SU-DHL-6 (cell line): ENCODE measurements at regions not wholly inside any gene's neighbourhood (a gene's known extent, or its start where the extent isn't known, plus 50 kb on each side); places are given as distances from the start of the nearest gene placed in this dataset.

Experiments used
- H2AFZ ChIP-seq: fragments of 200-600 bp; sonication (generic); 2 replicates; pipeline ENCODE4 v1.6.1; 2014; ENCODE audit warnings: low read depth, mild to moderate bottlenecking, moderate library complexity, mixed read lengths, antibody characterized with exemption, low read length; ENCODE audit not compliant: severe bottlenecking
- H3F3A ChIP-seq: fragments of 200-600 bp; shearing (Covaris generic); 2 replicates; pipeline ENCODE4 v1.6.0; 2016; ENCODE audit warnings: antibody characterized with exemption, mild to moderate bottlenecking; ENCODE audit not compliant: insufficient read depth
- H3K27ac ChIP-seq: fragments of 200-600 bp; sonication (generic); 2 replicates; pipeline ENCODE4 v1.5.1; 2016; ENCODE audit warnings: low read depth, mild to moderate bottlenecking, low read length, moderate library complexity, mixed read lengths
- H3K27me3 ChIP-seq: fragments of 200-600 bp; sonication (generic), shearing (Covaris generic); 2 replicates; pipeline ENCODE4 v1.6.0; 2014; ENCODE audit warnings: mild to moderate bottlenecking, low read length
- H3K36me3 ChIP-seq: fragments of 200-600 bp; sonication (generic); 2 replicates; pipeline ENCODE4 v1.6.1; 2014; ENCODE audit warnings: mild to moderate bottlenecking, low read length, mixed read lengths
- H3K4me2 ChIP-seq: fragments of 300-600, 200-600 bp; shearing (Covaris generic), sonication (generic); 2 replicates; pipeline ENCODE4 v1.6.0; 2014; ENCODE audit warnings: low read length, low read depth, mild to moderate bottlenecking; ENCODE audit not compliant: poor library complexity, severe bottlenecking
- H3K4me3 ChIP-seq: fragments of 200-600 bp; sonication (generic); 2 replicates; pipeline ENCODE4 v1.5.1; 2014; ENCODE audit warnings: antibody characterized with exemption, low read length, mild to moderate bottlenecking, mixed read lengths; ENCODE audit not compliant: insufficient read depth, poor library complexity, severe bottlenecking
- H3K79me2 ChIP-seq: fragments of 200-600 bp; sonication (generic); 2 replicates; pipeline ENCODE4 v1.6.1; 2014; ENCODE audit warnings: mild to moderate bottlenecking, low read length, moderate library complexity; ENCODE audit not compliant: insufficient read depth
- H3K9ac ChIP-seq: fragments of 200-600 bp; sonication (generic); 2 replicates; pipeline ENCODE4 v1.7.0; 2014; ENCODE audit warnings: mild to moderate bottlenecking, low read length
- H3K9me2 ChIP-seq: fragments of 200-600 bp; sonication (generic); replicated peaks from 2 replicates; pipeline ENCODE4 v1.6.1; 2014; ENCODE audit warnings: low read length; ENCODE audit not compliant: insufficient read depth
- H3K9me3 ChIP-seq: fragments of 200-600 bp; sonication (generic); 2 replicates; pipeline ENCODE4 v1.6.1; 2014; ENCODE audit warnings: low read length, mixed read lengths; ENCODE audit not compliant: insufficient read depth
- H4K20me1 ChIP-seq: fragments of 200-600 bp; sonication (generic); 2 replicates; pipeline ENCODE4 v1.6.1; 2014; ENCODE audit warnings: low read depth, mild to moderate bottlenecking, antibody characterized with exemption, low read length, moderate library complexity, mixed read lengths
- EZH2phosphoT487 ChIP-seq: fragments of 200-600 bp; sonication (generic), shearing (Covaris generic); conservative IDR thresholded peaks from 2 replicates; pipeline ENCODE4 v1.6.1; 2018; ENCODE audit warnings: mild to moderate bottlenecking, antibody characterized with exemption, low read length, moderate library complexity, mixed read lengths
- TF ChIP-seq, protein P1 (sequence below): fragments of 200-600 bp; sonication (generic); IDR thresholded peaks from one replicate; pipeline ENCODE4 v1.5.1; 2017; ENCODE audit warnings: antibody characterized with exemption, mild to moderate bottlenecking, low read length, moderate library complexity; ENCODE audit not compliant: insufficient read depth, poor library complexity, severe bottlenecking

- H3K4me3 ChIP-seq, result no peak overlapping the region
- H4K20me1 ChIP-seq, result no peaks in the 10 kb centered on the region
- TF ChIP-seq, protein P1, sequence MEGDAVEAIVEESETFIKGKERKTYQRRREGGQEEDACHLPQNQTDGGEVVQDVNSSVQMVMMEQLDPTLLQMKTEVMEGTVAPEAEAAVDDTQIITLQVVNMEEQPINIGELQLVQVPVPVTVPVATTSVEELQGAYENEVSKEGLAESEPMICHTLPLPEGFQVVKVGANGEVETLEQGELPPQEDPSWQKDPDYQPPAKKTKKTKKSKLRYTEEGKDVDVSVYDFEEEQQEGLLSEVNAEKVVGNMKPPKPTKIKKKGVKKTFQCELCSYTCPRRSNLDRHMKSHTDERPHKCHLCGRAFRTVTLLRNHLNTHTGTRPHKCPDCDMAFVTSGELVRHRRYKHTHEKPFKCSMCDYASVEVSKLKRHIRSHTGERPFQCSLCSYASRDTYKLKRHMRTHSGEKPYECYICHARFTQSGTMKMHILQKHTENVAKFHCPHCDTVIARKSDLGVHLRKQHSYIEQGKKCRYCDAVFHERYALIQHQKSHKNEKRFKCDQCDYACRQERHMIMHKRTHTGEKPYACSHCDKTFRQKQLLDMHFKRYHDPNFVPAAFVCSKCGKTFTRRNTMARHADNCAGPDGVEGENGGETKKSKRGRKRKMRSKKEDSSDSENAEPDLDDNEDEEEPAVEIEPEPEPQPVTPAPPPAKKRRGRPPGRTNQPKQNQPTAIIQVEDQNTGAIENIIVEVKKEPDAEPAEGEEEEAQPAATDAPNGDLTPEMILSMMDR, result no peak
- no peak for TF ChIP-seq EZH2phosphoT487
- H3K9me3 ChIP-seq, result no peaks in the 10 kb centered on the region
- no peak overlapping the region for H3K27ac ChIP-seq
- H3K4me2 ChIP-seq, result no peak overlapping the region
- no peaks in the 10 kb centered on the region for H3F3A ChIP-seq
- H3K9ac ChIP-seq, result no peak overlapping the region
- H3K27me3 ChIP-seq, result no peaks in the 10 kb centered on the region
- no peaks in the 10 kb centered on the region for H3K9me2 ChIP-seq
- H2AFZ ChIP-seq, result no peak overlapping the region
- H3K36me3 ChIP-seq, result no peaks in the 10 kb centered on the region
- no peaks in the 10 kb centered on the region for H3K79me2 ChIP-seq
These were observed 60.1 kb upstream of the RUNX3 start for GRCh38 chr1:24990136-24990535.

- Histone ChIP-seq H3K9me3 (no peaks in the 10 kb centered on the region), H3K27ac (no peak overlapping the region), H3K36me3 (no peaks in the 10 kb centered on the region), H4K20me1 (no peaks in the 10 kb centered on the region), H3F3A (no peaks in the 10 kb centered on the region), H3K9me2 (no peaks in the 10 kb centered on the region), H3K4me2 (no peak overlapping the region), H3K79me2 (no peaks in the 10 kb centered on the region), H3K9ac (no peak overlapping the region), H3K27me3 (no peaks in the 10 kb centered on the region), H3K4me3 (no peak overlapping the region), H2AFZ (no peak overlapping the region)
- TF ChIP-seq, protein P1, result no peak
- TF ChIP-seq EZH2phosphoT487, result no peak
These were observed 59.0 kb upstream of the RUNX3 start for GRCh38 chr1:24989082-24989481.

DNA sequence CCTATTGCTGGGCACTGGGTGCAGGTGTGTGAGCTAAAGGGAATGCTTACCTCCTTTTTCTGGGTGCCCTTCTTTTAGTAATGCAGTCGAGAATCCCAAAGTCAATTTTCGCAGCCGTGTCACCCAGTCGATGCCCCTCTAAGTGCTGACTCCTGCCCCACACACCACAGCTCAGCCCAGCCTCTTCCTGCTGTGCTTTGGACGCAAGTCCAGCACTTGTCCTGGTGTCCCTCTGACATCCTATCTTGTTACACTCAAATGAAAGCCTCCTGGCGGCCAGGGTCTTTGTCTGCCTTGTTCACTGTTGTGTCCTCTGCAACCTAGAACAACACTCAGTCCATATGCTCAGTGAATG lies 58.5 kb upstream of the RUNX3 start:
- H3K4me2 ChIP-seq, result no peak overlapping the region
- no peaks in the 10 kb centered on the region for H3F3A ChIP-seq
- no peaks in the 10 kb centered on the region for H3K9me3 ChIP-seq
- H3K27ac ChIP-seq, result no peak overlapping the region
- no peaks in the 10 kb centered on the region for H4K20me1 ChIP-seq
- H3K4me3 ChIP-seq, result no peak overlapping the region
- no peak for TF ChIP-seq EZH2phosphoT487
- TF ChIP-seq, protein P1, result no peak
- no peaks in the 10 kb centered on the region for H3K27me3 ChIP-seq
- H3K36me3 ChIP-seq, result no peaks in the 10 kb centered on the region
- no peak overlapping the region for H3K9ac ChIP-seq
- no peaks in the 10 kb centered on the region for H3K9me2 ChIP-seq
- no peaks in the 10 kb centered on the region for H3K79me2 ChIP-seq
- no peak overlapping the region for H2AFZ ChIP-seq
